ENCODE measurements at regions not wholly inside any gene's neighbourhood (a gene's known extent, or its start where the extent isn't known, plus 50 kb on each side); places are given as distances from the start of the nearest gene placed in this dataset.

GRCh38 chr13:107851670-107852069 lies 363.7 kb downstream of the LIG4 start:
- DNase-seq: no peak

- no peak for DNase-seq
These were observed 367.9 kb downstream of the LIG4 start for GRCh38 chr13:107847406-107847805.

- DNase-seq: no peak
These were observed 368.7 kb downstream of the LIG4 start for GRCh38 chr13:107846642-107847041.

- no peak for DNase-seq
These were observed 369.4 kb downstream of the LIG4 start for GRCh38 chr13:107845911-107846310.

GRCh38 chr13:107843681-107844080 lies 371.7 kb downstream of the LIG4 start:
- DNase-seq: no peak

- no peak for DNase-seq
These were observed 372.1 kb downstream of the LIG4 start for GRCh38 chr13:107843281-107843680.

GRCh38 chr13:107842562-107843180 lies 372.7 kb downstream of the LIG4 start:
- DNase-seq: no peak

GRCh38 chr13:107838588-107839161 lies 376.7 kb downstream of the LIG4 start:
- DNase-seq: peak; percentile 32

- DNase-seq: no peak
These were observed 378.7 kb downstream of the LIG4 start for GRCh38 chr13:107836685-107837084.

GRCh38 chr13:107835339-107836018 lies 379.9 kb downstream of the LIG4 start:
- DNase-seq: no peak

GRCh38 chr13:107834717-107835116 lies 380.6 kb downstream of the LIG4 start:
- DNase-seq: no peak

- DNase-seq: no peak
These were observed 381.1 kb downstream of the LIG4 start for GRCh38 chr13:107834281-107834680.

GRCh38 chr13:107832500-107833100 lies 382.7 kb downstream of the LIG4 start:
- no peak for DNase-seq

- DNase-seq: no peak
These were observed 384.5 kb downstream of the LIG4 start for GRCh38 chr13:107830804-107831203.

GRCh38 chr13:107827840-107828549 lies 387.3 kb downstream of the LIG4 start:
- DNase-seq: no peak

GRCh38 chr13:107824635-107825034 lies 390.7 kb downstream of the LIG4 start:
- DNase-seq: no peak

- DNase-seq: no peak
These were observed 393.3 kb downstream of the LIG4 start for GRCh38 chr13:107822006-107822405.

- no peak for DNase-seq
These were observed 393.8 kb downstream of the LIG4 start for GRCh38 chr13:107821492-107821891.

- no peak for DNase-seq
These were observed 396.3 kb downstream of the LIG4 start for GRCh38 chr13:107819071-107819470.

- no peak for DNase-seq
These were observed 397.6 kb downstream of the LIG4 start for GRCh38 chr13:107817647-107818287.

- no peak for DNase-seq
These were observed 403.3 kb downstream of the LIG4 start for GRCh38 chr13:107812014-107812412.

- no peak for DNase-seq
These were observed 403.9 kb downstream of the LIG4 start for GRCh38 chr13:107811233-107812013.

Data from NCI-H1436 treated with DMSO at 0.1 percent for 48 hours (cell line).